Mucosa of descending colon (tissue), 3 donors: ENCODE measurements at regions not wholly inside any gene's neighbourhood (a gene's known extent, or its start where the extent isn't known, plus 50 kb on each side); places are given as distances from the start of the nearest gene placed in this dataset.

Experiments
- ATAC-seq: fragments of 200-7000 bp; cut with Tn5 transposase; one replicate; pipeline ENCODE4 v1.9.1; 2020; ENCODE audit warnings: mild to moderate bottlenecking, moderate library complexity
- DNase-seq, 3 donors: peaks; one replicate each; pipeline ENCODE4 v3.0.0-alpha.2; 2020
- H3K36me3 ChIP-seq: fragments of 200-600 bp; one replicate; pipeline ENCODE4 v1.8.0; 2021; ENCODE audit warnings: low read depth, mild to moderate bottlenecking
- H3K4me1 ChIP-seq: fragments of 200-600 bp; one replicate; pipeline ENCODE4 v1.8.0; 2021; ENCODE audit warnings: low read depth, mild to moderate bottlenecking
- H3K4me3 ChIP-seq: fragments of 200-600 bp; one replicate; pipeline ENCODE4 v1.8.0; 2021; ENCODE audit warnings: mild to moderate bottlenecking
- H3K9me3 ChIP-seq: fragments of 200-600 bp; one replicate; pipeline ENCODE4 v1.8.0; 2021; ENCODE audit warnings: mild to moderate bottlenecking
- intact Hi-C, 2 donors: fragments of 100-400 bp; cut with DNase I in 1 of 2; cut with micrococcal nuclease in 1 of 2; formaldehyde crosslinking; loops; one replicate each; pipeline versions ENCODE4 v1.11.0 to v1.11.1; 2022; cut with DNase I, micrococcal nuclease
- TF ChIP-seq, protein P1 (sequence below): fragments of 200-600 bp; IDR thresholded peaks from one replicate; pipeline ENCODE4 v1.8.0; 2022; ENCODE audit warnings: antibody characterized with exemption, mild to moderate bottlenecking
- donor health status: DM: no; HTN: no; CAD: no; lungs with moderate emphysema.
- donor health status: DM: no; HTN: no; CAD: no.
- donor health status: DM: no; HTN: yes; CAD: no.

DNA sequence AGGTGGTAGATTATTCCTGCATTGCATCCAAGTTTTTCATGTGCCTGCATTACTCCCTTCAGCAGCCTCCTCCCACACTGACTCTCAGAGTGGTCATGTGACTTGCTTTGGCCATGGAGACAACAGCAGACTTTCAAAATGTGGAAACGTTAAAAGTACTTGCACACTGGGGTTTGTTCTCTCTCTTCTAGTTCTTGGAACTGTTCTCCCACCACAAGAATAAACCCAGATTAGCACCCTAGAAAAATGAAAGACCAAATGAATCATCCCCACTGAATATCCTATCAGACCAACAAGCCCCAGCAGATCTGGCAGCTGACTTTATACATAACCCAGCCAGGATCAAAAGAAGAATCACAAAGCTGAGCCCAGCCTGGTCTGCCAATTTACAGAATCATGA, 398.5 kb downstream of the VPS13C start:
- intact Hi-C loops: no loop called here
- ATAC-seq: no peak
- Histone ChIP-seq H3K9me3 (no peaks in the 10 kb centered on the region), H3K4me3 (no peak overlapping the region), H3K4me1 (no peaks in the 10 kb centered on the region), H3K36me3 (no peaks in the 10 kb centered on the region)
- TF ChIP-seq, protein P1, sequence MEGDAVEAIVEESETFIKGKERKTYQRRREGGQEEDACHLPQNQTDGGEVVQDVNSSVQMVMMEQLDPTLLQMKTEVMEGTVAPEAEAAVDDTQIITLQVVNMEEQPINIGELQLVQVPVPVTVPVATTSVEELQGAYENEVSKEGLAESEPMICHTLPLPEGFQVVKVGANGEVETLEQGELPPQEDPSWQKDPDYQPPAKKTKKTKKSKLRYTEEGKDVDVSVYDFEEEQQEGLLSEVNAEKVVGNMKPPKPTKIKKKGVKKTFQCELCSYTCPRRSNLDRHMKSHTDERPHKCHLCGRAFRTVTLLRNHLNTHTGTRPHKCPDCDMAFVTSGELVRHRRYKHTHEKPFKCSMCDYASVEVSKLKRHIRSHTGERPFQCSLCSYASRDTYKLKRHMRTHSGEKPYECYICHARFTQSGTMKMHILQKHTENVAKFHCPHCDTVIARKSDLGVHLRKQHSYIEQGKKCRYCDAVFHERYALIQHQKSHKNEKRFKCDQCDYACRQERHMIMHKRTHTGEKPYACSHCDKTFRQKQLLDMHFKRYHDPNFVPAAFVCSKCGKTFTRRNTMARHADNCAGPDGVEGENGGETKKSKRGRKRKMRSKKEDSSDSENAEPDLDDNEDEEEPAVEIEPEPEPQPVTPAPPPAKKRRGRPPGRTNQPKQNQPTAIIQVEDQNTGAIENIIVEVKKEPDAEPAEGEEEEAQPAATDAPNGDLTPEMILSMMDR: no peak
- no peak for DNase-seq

DNA sequence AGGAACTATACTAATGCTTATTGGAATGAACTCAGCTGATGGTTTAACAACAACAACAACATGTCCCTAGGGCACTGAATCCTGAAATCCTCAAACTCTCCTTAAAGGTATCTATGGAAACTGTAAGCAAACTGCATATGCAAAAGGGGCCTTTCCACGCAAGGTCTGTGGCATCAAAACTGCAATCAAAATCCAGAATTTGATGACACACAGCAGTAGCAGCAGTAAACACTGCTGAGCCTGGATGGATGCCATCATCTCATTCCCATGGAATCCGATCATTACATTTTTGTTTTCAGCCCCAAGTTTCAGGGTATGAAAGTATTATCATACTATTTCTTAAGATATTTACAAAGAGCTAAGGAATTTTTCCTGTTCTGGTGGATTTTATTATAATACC, 399.7 kb downstream of the VPS13C start:
- H3K4me1 ChIP-seq: no peaks in the 10 kb centered on the region
- DNase-seq (no peak), ATAC-seq (no peak)
- no peak overlapping the region for H3K4me3 ChIP-seq
- intact Hi-C loops: no loop called here
- TF ChIP-seq, protein P1: no peak
- H3K36me3 ChIP-seq: no peaks in the 10 kb centered on the region
- H3K9me3 ChIP-seq: no peaks in the 10 kb centered on the region

DNA sequence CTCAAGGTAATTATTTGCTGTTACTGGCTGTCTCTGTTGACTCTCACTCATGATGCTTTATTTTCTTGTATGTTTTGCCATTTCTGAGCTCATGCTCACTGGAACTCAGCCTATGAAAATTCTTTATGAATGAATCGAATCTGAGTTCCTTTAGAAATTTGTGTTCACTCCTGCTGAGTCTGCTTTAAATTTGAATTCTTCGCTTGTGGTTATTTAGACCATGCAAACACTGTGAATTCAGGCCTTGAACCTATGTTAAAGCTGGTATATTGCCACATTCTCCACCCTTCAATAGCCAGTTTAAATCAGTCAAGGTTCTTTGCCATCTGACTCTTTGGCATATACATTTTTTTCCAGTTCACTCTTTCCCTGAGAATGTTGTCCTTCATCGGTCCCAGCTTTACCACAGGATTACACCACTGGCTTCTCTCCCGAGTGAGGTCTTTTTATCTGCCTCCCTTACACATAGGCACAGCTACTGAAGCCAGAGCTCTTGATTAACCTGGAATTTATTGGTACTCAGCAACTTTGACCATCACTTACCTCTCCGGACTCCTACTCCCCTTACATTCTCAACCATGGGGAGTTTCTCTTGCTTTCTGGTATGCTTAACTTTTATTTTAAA, 400.6 kb downstream of the VPS13C start:
- intact Hi-C loops: no loop called here
- TF ChIP-seq, protein P1: no peak
- H3K36me3 ChIP-seq: no peaks in the 10 kb centered on the region
- no peak overlapping the region for H3K4me3 ChIP-seq
- no peaks in the 10 kb centered on the region for H3K9me3 ChIP-seq
- DNase-seq (no peak), ATAC-seq (no peak)
- H3K4me1 ChIP-seq: no peaks in the 10 kb centered on the region

DNA sequence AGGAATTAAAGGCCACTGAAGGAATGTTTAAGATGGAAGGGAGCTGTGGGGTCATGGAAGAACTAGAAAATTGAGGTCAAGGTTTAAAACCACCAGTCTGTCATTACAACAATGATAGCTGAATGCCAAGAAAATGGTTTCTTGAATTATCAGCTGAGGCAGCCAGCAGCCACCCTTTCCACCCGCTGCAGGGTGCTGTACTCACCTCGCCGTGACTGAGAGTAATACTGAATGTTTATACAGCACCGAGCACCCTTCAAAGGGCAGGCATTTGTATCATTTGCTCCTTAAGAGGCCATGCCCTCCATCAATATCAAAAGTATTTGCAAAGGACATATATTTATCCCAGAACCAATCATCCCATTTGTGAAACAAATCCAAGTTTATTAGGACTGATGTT, 402.8 kb downstream of the VPS13C start:
- no peaks in the 10 kb centered on the region for H3K9me3 ChIP-seq
- no peak overlapping the region for H3K4me3 ChIP-seq
- TF ChIP-seq, protein P1: no peak
- no peaks in the 10 kb centered on the region for H3K36me3 ChIP-seq
- DNase-seq (no peak), ATAC-seq (no peak)
- H3K4me1 ChIP-seq: no peaks in the 10 kb centered on the region
- intact Hi-C loops: no loop called here

DNA sequence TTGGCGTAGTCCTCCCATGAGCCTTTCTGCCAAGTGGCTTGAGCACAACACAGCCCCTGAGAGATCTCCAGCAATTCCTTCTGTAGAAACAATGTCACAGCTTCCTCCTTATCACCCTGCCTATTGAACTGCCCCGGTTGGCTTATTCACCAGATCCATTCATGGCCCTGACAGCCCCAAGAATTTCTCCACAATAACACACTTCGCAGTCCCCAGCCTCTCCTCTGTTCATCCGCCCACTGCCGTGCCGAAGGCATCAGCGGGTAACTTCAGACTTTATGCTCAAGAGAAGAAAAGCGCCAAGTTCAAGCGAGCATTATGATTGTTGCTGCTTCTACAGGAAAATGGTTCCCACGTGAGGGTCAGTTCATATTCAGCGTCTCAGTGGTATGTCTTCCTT, 403.9 kb downstream of the VPS13C start:
- ATAC-seq: no peak
- Histone ChIP-seq H3K4me3 (no peak overlapping the region), H3K9me3 (no peaks in the 10 kb centered on the region), H3K36me3 (no peaks in the 10 kb centered on the region), H3K4me1 (no peaks in the 10 kb centered on the region)
- TF ChIP-seq, protein P1: no peak
- intact Hi-C loops: no loop called here
- no peak for DNase-seq

DNA sequence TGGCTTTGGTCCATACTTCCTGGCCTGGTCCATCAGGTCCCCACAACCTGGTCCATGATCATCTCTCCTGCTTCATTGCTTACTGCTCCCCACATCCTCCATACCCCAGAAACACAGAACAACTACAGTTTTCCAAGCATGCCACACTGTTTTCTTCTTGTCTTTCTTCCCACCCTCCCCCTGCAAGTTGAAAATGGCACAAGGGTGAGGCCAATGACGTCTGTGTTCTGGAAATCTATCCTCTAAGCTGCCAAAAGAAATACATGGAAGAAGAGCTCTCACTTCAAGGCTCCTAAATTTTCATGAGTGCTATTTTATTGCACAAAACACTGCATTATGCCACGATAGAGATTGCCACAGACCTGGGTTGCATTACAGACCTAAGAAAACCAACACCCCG, 404.4 kb downstream of the VPS13C start:
- no peak for ATAC-seq
- intact Hi-C loops: no loop called here

More for the DNA sequence above, 404.4 kb downstream of the VPS13C start:
- Histone ChIP-seq H3K36me3 (no peaks in the 10 kb centered on the region), H3K4me1 (no peaks in the 10 kb centered on the region), H3K9me3 (no peaks in the 10 kb centered on the region), H3K4me3 (no peak overlapping the region)
- TF ChIP-seq, protein P1: no peak
- DNase-seq: no peak
